SIG-M5 treated with dmso at 0.1 percent for 504 hours (cell line): ENCODE measurements at regions not wholly inside any gene's neighbourhood (a gene's known extent, or its start where the extent isn't known, plus 50 kb on each side); places are given as distances from the start of the nearest gene placed in this dataset.
"Not testable (repeated sequence)": the region's sequence is repeated elsewhere in the genome, so short reads cannot be mapped to it uniquely, and the experiment has no call there.

Experiments
- DNase-seq: peaks from one replicate; lab custom pipeline; 2025; ENCODE audit not compliant: unreplicated experiment; lab: John Stamatoyannopoulos, UW

GRCh38 chr7:65453341-65454030 is 79.8 kb downstream of the ZNF92 start:
- no peak for DNase-seq

GRCh38 chr7:65454469-65454868 is 80.8 kb downstream of the ZNF92 start:
- DNase-seq = no peak

GRCh38 chr7:65455050-65455449 is 81.4 kb downstream of the ZNF92 start:
- not testable (repeated sequence) for DNase-seq

GRCh38 chr7:65457705-65458104 is 84.0 kb downstream of the ZNF92 start:
- DNase-seq = no peak

- DNase-seq = no peak
These were observed 85.8 kb downstream of the ZNF92 start for GRCh38 chr7:65459438-65459837.

GRCh38 chr7:65462148-65462716 is 88.6 kb downstream of the ZNF92 start:
- DNase-seq = no peak

GRCh38 chr7:65463184-65463583 is 89.5 kb downstream of the ZNF92 start:
- DNase-seq = no peak

- DNase-seq = not testable (repeated sequence)
These were observed 96.4 kb downstream of the ZNF92 start for GRCh38 chr7:65469919-65470558.

GRCh38 chr7:65471587-65471986 is 97.9 kb downstream of the ZNF92 start:
- DNase-seq = no peak

GRCh38 chr7:65475040-65475726 is 101.5 kb downstream of the ZNF92 start:
- DNase-seq = no peak

GRCh38 chr7:65475734-65476319 is 102.2 kb downstream of the ZNF92 start:
- no peak for DNase-seq

- no peak for DNase-seq
These were observed 103.7 kb downstream of the ZNF92 start for GRCh38 chr7:65477326-65477725.

- DNase-seq = no peak
These were observed 115.7 kb downstream of the ZNF92 start for GRCh38 chr7:65489260-65489767.

GRCh38 chr7:65496697-65497096 is 123.0 kb downstream of the ZNF92 start:
- DNase-seq = not testable (repeated sequence)

- no peak for DNase-seq
These were observed 129.9 kb downstream of the ZNF92 start for GRCh38 chr7:65503434-65504152.

GRCh38 chr7:65504504-65505319 is 131.1 kb downstream of the ZNF92 start:
- not testable (repeated sequence) for DNase-seq

GRCh38 chr7:65505320-65505633 is 131.6 kb downstream of the ZNF92 start:
- not testable (repeated sequence) for DNase-seq

- DNase-seq = not testable (repeated sequence)
These were observed 135.1 kb downstream of the ZNF92 start for GRCh38 chr7:65508581-65509367.
